ENCODE measurements at regions not wholly inside any gene's neighbourhood (a gene's known extent, or its start where the extent isn't known, plus 50 kb on each side); places are given as distances from the start of the nearest gene placed in this dataset.

DNA sequence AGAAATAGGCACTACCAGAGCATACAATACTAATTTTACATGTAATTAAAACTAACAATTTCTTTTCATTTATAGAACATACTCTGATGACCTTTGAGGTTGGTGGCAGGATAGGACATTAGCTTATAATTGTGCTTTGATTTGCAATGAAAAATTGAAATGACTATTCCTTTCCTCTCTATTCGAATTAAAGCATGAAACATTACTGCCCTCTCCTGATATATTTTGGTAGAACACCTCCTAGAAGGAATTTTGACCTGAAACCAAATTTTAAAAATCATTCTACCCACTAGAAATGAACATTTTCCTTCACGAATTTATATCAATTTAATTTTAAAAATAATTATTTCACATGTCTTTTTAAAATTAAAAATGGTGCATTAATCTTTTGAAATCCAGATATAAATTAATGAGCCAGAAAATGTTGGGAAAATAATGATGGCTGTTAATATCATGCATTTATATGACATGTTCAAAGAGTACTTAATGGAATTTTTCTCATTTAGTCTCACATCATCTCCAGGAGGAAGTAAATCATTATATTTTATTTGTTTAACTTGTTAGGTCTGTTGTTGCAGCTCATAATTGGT, 556.3 kb upstream of the ARGLU1 start:
- Histone ChIP-seq H2AFZ (ENCODE audit: low read depth, low read length) (no peak overlapping the region), H3K27me3 (ENCODE audit: insufficient read depth, low read length) (no peaks in the 10 kb centered on the region), H3K79me2 (ENCODE audit: insufficient read depth, low read length) (no peaks in the 10 kb centered on the region), H3K4me3 (ENCODE audit: insufficient read depth, low read depth, low read length) (no peak overlapping the region), H3K4me2 (ENCODE audit: low read length) (no peak overlapping the region), H4K20me1 (ENCODE audit: insufficient read depth, low read length) (no peaks in the 10 kb centered on the region), H3K9me3 (ENCODE audit: insufficient read depth, low read depth, low read length) (no peaks in the 10 kb centered on the region), H3K4me1 (ENCODE audit: insufficient read depth, low read length) (no peaks in the 10 kb centered on the region), H3K36me3 (ENCODE audit: insufficient read depth, low read length) (no peaks in the 10 kb centered on the region), H3K27ac (ENCODE audit: low read depth, low read length) (no peak overlapping the region), H3K9ac (ENCODE audit: low read length) (no peak overlapping the region)
- peaks cover 4% of the 10 kb centered on the region for H3K4me1 Mint-ChIP-seq (ENCODE audit: low read depth, unreplicated experiment)
- H3K9me3 Mint-ChIP-seq (ENCODE audit: unreplicated experiment) = peaks cover 8% of the 10 kb centered on the region
- H3K27me3 Mint-ChIP-seq (ENCODE audit: low read depth, unreplicated experiment) = no peaks in the 10 kb centered on the region
- H3K4me3 Mint-ChIP-seq (ENCODE audit: unreplicated experiment) = no peak overlapping the region
- DNase-seq (ENCODE audit: low read depth) (no peak), FAIRE-seq (peak; percentile 55)
- TF ChIP-seq EZH2 (IDR thresholded peaks at IDR 0.05; ENCODE audit: insufficient read depth, low read length) = no peak
- peak; percentile 44 for TF ChIP-seq CTCF (IDR thresholded peaks at IDR 0.05; ENCODE audit: insufficient read depth, low read depth, low read length)
- no peaks in the 10 kb centered on the region for H3K36me3 Mint-ChIP-seq (ENCODE audit: low read depth, unreplicated experiment)
- H3K27ac Mint-ChIP-seq (ENCODE audit: unreplicated experiment) = no peak overlapping the region

DNA sequence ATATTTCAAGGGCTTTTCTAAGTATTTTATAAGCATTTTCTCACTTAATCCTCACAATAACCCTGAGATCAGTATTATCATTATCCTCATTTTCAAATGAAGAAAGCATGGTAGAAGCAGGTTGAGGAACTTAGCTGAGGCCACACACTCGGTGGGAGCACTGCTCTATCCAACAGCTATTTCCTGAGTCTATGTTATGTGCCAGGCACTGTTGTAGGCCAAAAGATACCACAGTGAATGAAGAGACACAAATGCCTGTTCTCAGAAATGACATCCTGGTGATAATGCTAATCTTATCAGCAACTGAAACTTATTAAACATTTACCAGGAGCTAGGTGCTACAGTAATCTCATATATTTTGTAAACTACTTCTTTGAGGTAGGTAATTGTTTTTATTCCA, 553.9 kb upstream of the ARGLU1 start:
- peaks cover 13% of the 10 kb centered on the region for H3K4me1 Mint-ChIP-seq (ENCODE audit: low read depth, unreplicated experiment)
- H3K4me3 Mint-ChIP-seq (ENCODE audit: unreplicated experiment) = no peak overlapping the region
- Histone ChIP-seq H3K79me2 (ENCODE audit: insufficient read depth, low read length) (no peaks in the 10 kb centered on the region), H3K36me3 (ENCODE audit: insufficient read depth, low read length) (no peaks in the 10 kb centered on the region), H3K9me3 (ENCODE audit: insufficient read depth, low read depth, low read length) (no peaks in the 10 kb centered on the region), H3K27me3 (ENCODE audit: insufficient read depth, low read length) (no peaks in the 10 kb centered on the region), H3K4me3 (ENCODE audit: insufficient read depth, low read depth, low read length) (no peak overlapping the region), H3K27ac (ENCODE audit: low read depth, low read length) (no peak overlapping the region), H4K20me1 (ENCODE audit: insufficient read depth, low read length) (no peaks in the 10 kb centered on the region), H3K4me1 (ENCODE audit: insufficient read depth, low read length) (no peaks in the 10 kb centered on the region), H3K9ac (ENCODE audit: low read length) (no peak overlapping the region), H3K4me2 (ENCODE audit: low read length) (no peak overlapping the region), H2AFZ (ENCODE audit: low read depth, low read length) (no peak overlapping the region)
- H3K27ac Mint-ChIP-seq (ENCODE audit: unreplicated experiment) = no peak overlapping the region
- no peaks in the 10 kb centered on the region for H3K27me3 Mint-ChIP-seq (ENCODE audit: low read depth, unreplicated experiment)
- no peaks in the 10 kb centered on the region for H3K9me3 Mint-ChIP-seq (ENCODE audit: unreplicated experiment)
- TF ChIP-seq CTCF (IDR thresholded peaks at IDR 0.05; ENCODE audit: insufficient read depth, low read depth, low read length) = no peak
- H3K36me3 Mint-ChIP-seq (ENCODE audit: low read depth, unreplicated experiment) = no peaks in the 10 kb centered on the region
- FAIRE-seq = peak; percentile 41
- DNase-seq (ENCODE audit: low read depth) = no peak

DNA sequence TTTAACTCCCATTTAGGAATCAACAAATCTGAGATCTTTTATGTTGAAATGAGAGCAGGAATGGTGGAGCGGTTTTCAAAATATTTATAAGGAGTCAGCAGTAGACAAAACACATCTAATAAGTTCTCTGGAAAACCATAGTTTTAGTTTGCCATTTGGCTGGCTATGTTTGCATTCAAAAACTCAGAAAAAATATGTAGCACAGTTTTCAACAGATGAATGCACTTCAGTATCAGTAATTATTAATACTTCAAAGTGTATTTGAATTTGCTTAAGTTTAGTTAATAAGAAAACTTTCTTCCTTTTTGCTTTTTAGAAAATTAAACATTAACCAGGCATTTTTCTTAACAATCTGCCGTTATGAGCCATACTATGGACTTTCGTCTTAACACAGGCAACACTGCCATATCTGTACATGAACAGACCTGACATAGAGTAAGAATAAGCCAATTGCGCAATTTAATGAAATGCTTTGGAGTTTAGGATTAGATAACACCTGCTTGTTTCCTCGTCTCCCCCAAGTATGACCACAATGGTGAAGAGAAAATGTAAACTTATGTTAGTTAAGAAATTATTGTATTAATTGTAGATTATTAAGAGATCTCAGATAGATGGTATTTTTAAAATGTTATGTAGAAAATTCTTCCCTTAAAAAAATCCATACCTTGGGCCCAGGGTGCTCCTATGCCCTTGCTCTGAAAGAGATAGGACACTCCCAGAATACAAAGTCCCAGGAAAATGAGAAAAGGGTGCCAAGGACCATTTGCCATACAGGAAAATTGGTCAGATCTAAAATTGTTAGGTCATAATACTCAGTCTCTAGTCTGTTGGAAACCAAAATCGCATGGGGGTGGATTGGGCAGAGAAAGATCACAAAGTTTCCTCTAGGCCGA, 552.3 kb upstream of the ARGLU1 start:
- Histone ChIP-seq H2AFZ (ENCODE audit: low read depth, low read length) (no peak overlapping the region), H3K79me2 (ENCODE audit: insufficient read depth, low read length) (no peaks in the 10 kb centered on the region), H3K9me3 (ENCODE audit: insufficient read depth, low read depth, low read length) (no peaks in the 10 kb centered on the region), H3K27me3 (ENCODE audit: insufficient read depth, low read length) (no peaks in the 10 kb centered on the region), H3K4me3 (ENCODE audit: insufficient read depth, low read depth, low read length) (no peak overlapping the region), H3K36me3 (ENCODE audit: insufficient read depth, low read length) (no peaks in the 10 kb centered on the region), H3K4me1 (ENCODE audit: insufficient read depth, low read length) (no peaks in the 10 kb centered on the region), H3K4me2 (ENCODE audit: low read length) (no peak overlapping the region), H3K27ac (ENCODE audit: low read depth, low read length) (no peak overlapping the region), H4K20me1 (ENCODE audit: insufficient read depth, low read length) (no peaks in the 10 kb centered on the region), H3K9ac (ENCODE audit: low read length) (no peak overlapping the region)
- TF ChIP-seq CTCF (IDR thresholded peaks at IDR 0.05; ENCODE audit: insufficient read depth, low read depth, low read length) (no peak), EZH2 (IDR thresholded peaks at IDR 0.05; ENCODE audit: insufficient read depth, low read length) (no peak)
- Mint-ChIP-seq H3K9me3 (ENCODE audit: unreplicated experiment) (no peaks in the 10 kb centered on the region), H3K36me3 (ENCODE audit: low read depth, unreplicated experiment) (no peaks in the 10 kb centered on the region), H3K27ac (ENCODE audit: unreplicated experiment) (no peak overlapping the region), H3K27me3 (ENCODE audit: low read depth, unreplicated experiment) (no peaks in the 10 kb centered on the region), H3K4me1 (ENCODE audit: low read depth, unreplicated experiment) (peaks cover 13% of the 10 kb centered on the region), H3K4me3 (ENCODE audit: unreplicated experiment) (no peak overlapping the region)
- FAIRE-seq (no peak), DNase-seq (ENCODE audit: low read depth) (no peak)

All from astrocyte (in vitro differentiated cells and primary cell).